Heart left ventricle (tissue), 16 donors: ENCODE measurements at regions not wholly inside any gene's neighbourhood (a gene's known extent, or its start where the extent isn't known, plus 50 kb on each side); places are given as distances from the start of the nearest gene placed in this dataset.

Experiments used
- ATAC-seq, 4 donors: fragments of 200-7000 bp; cut with Tn5 transposase; one replicate each; pipeline ENCODE4 v1.9.1; 2020 to 2022; ENCODE audit warnings: moderate library complexity in 4 of 4, mild to moderate bottlenecking in 3 of 4, moderate number of reproducible peaks in 1 of 4
- DNase-seq, 5 donors: peaks; one replicate each; pipeline ENCODE4 v3.0.0-alpha.2; 2020
- H3K27ac ChIP-seq, 12 donors: fragments of 200-600 bp; sonication (generic) in 4 of 12; one replicate each; pipeline versions ENCODE4 v1.5.0 to v1.8.0; 2016 to 2022; ENCODE audit warnings: mild to moderate bottlenecking in 2 of 12
- H3K27me3 ChIP-seq, 9 donors: fragments of 200-600 bp; sonication (generic) in 2 of 9; one replicate each; pipeline versions ENCODE4 v1.5.1 to v1.8.0; 2016 to 2022; ENCODE audit warnings: mild to moderate bottlenecking in 3 of 9
- H3K36me3 ChIP-seq, 9 donors: fragments of 200-600 bp; sonication (generic) in 2 of 9; one replicate each; pipeline versions ENCODE4 v1.5.0 to v1.8.0; 2018 to 2022; ENCODE audit warnings: mild to moderate bottlenecking in 2 of 9
- H3K4me1 ChIP-seq, 12 donors: fragments of 200-600 bp; sonication (generic) in 4 of 12; one replicate each; pipeline versions ENCODE4 v1.5.0 to v1.8.0; 2016 to 2022; ENCODE audit warnings: mild to moderate bottlenecking in 3 of 12
- H3K4me3 ChIP-seq, 12 donors: fragments of 200-600 bp; sonication (generic) in 4 of 12; one replicate each; pipeline versions ENCODE4 v1.5.0 to v1.8.0; 2017 to 2022; ENCODE audit warnings: mild to moderate bottlenecking in 9 of 12, moderate library complexity in 4 of 12
- H3K9me3 ChIP-seq, 12 donors: fragments of 200-600 bp; sonication (generic) in 4 of 12; one replicate each; pipeline versions ENCODE4 v1.5.0 to v1.8.0; 2016 to 2022; ENCODE audit warnings: mild to moderate bottlenecking in 1 of 12
- POLR2A ChIP-seq, 2 donors: fragments of 450-650 bp; IDR thresholded peaks; one replicate each; pipeline ENCODE4 v1.6.1; 2017; ENCODE audit warnings: antibody characterized with exemption in 2 of 2, mild to moderate bottlenecking in 2 of 2, moderate library complexity in 2 of 2
- WGBS, 4 donors: extraction: QIAGEN DNeasy Blood & Tissue Kit in 2 of 4; methylation state at CpG; one replicate each; pipeline versions ENCODE4 v1.1.5 to v1.1.7; 2013 to 2018; 5-methylcytosine and 5-hydroxymethylcytosine counted together
- intact Hi-C, 10 donors: fragments of 100-400 bp; cut with DNase I; formaldehyde crosslinking; loops; one replicate each; pipeline versions ENCODE4 v1.11.1 to v1.14.2; 2022
- TF ChIP-seq, protein P1 (sequence below), 12 donors: fragments of 200-600 bp; sonication (generic) in 4 of 12; IDR thresholded peaks; one replicate each; pipeline versions ENCODE4 v1.5.0 to v1.8.0; 2018 to 2022; ENCODE audit warnings: antibody characterized with exemption in 12 of 12, mild to moderate bottlenecking in 5 of 12
- donor health status: ischemic (EF 13 %, LVEDD 7.1; RV severe dilation, severe dysfunction).
- donor health status: healthy with polysubstance abuse.
- donor health status: DM: no; HTN: yes; CAD: no.
- donor health status: DM: no; HTN: no; CAD: no.
- donor health status: ischemic (EF 25% LVEDD 6.9; RV normal size, moderate dysfunction).
- donor health status: ischemic (EF 25% LVEDD 5.7; RV mildly dilated, moderate dysfunction).
- donor health status: healthy.
- donor health status: DM: yes; HTN: yes; CAD: no.
- donor health status: ischemic (EF 35%, LVEDD 5.7; RV mildly dilated, moderate dysfunction).
- donor health status: nonischemic (EF 11% LVEDD 7.7; RV severe dilation, severe dysfunction).
- donor health status: DM: yes; HTN: yes; CAD: no.
- donor health status: PGD.
- donor health status: ischemic (EF 29% LVEDD 5.4; RV normal size, mild dysfunction).
- donor health status: nonischemic (EF 23%, LVEDD 6.1; RV moderate dilation, normal function).

DNA sequence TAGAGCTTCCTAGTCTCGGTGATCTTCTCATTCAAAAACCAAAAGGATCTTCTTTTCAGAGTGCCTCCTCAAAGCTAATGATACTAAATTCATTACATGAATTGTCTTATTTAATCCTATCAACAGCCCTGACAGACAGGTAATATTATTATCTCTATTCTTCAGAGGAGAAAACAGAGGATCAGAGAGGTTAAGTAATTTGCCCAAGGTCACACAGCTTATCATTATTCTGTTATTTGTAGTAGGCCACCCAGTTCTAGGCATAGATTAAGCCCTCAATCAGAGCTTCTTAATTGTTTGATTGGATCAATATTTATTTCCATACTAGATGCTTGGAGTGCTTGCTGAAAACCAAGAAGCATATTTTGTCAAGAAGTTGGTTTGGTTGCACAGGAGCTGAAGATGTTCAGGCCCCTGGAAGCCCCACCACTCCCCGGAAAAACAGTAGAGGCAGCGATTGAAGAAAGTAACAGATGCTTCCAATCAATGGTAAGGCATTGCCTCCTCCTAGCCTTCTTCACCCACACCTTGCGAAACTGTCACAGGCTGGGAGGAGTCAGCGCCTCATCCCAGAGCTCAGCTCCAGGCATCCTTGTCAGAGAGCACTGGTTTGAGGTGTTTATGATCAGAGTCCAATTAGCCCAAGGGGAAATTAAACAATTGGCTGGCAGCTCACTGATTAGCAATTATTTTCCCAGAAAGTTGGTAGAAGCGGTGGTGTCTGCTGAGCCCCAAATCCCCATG is 487.2 kb downstream of the BCL11A start:
- intact Hi-C loops = no loop called here
- DNase-seq (no peak), ATAC-seq (no peak)
- H3K36me3 ChIP-seq = no peaks in the 10 kb centered on the region
- TF ChIP-seq POLR2A (IDR thresholded peaks at IDR 0.05) = no peak
- TF ChIP-seq, protein P1, sequence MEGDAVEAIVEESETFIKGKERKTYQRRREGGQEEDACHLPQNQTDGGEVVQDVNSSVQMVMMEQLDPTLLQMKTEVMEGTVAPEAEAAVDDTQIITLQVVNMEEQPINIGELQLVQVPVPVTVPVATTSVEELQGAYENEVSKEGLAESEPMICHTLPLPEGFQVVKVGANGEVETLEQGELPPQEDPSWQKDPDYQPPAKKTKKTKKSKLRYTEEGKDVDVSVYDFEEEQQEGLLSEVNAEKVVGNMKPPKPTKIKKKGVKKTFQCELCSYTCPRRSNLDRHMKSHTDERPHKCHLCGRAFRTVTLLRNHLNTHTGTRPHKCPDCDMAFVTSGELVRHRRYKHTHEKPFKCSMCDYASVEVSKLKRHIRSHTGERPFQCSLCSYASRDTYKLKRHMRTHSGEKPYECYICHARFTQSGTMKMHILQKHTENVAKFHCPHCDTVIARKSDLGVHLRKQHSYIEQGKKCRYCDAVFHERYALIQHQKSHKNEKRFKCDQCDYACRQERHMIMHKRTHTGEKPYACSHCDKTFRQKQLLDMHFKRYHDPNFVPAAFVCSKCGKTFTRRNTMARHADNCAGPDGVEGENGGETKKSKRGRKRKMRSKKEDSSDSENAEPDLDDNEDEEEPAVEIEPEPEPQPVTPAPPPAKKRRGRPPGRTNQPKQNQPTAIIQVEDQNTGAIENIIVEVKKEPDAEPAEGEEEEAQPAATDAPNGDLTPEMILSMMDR (IDR thresholded peaks at IDR 0.05) = no peak
- no peak overlapping the region for H3K27ac ChIP-seq
- H3K4me1 ChIP-seq = peaks cover 0 to 23% (median 2%) of the 10 kb centered on the region in 12 donors
- 79 to 87% (median 85%) methylated on average over 6 of the region's 6 CpGs for WGBS, 4 donors
- H3K4me3 ChIP-seq = no peak overlapping the region
- no peaks in the 10 kb centered on the region for H3K9me3 ChIP-seq
- H3K27me3 ChIP-seq = peaks cover 0 to 5% (median 0%) of the 10 kb centered on the region in 9 donors

DNA sequence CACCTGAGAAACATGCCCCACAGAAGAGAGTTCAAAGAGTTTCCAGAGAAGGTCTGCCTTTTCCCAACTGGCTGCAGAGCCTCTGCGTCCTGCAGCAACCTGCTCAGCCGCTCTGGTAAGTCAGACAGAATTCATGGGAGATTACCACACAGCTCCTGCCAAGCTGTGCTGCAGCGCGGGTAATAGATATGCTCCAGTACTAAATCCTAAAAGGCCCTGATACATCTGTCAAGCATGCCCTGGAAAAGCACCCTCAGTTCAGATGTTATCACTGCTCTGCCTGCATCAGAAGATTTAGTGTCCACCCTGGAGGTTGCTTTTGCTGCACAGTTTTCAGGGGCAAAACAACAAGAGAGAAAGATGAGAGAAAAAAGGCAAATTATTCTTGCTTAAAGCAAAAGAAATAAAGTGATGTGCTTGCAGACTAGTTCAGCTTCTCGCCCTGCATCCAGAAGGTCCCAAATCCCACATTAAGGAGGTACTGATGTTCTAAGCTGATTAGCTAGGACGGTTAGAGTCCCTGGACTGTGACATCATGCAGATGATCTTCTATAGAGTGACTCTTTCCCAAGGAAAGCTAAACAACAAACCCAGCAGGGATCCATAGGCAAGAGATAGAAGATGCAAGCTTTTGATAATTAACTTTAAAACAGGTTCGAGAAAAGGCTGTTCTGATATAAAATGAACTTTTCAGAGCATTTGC is 488.6 kb downstream of the BCL11A start:
- intact Hi-C loops = no loop called here

DNA sequence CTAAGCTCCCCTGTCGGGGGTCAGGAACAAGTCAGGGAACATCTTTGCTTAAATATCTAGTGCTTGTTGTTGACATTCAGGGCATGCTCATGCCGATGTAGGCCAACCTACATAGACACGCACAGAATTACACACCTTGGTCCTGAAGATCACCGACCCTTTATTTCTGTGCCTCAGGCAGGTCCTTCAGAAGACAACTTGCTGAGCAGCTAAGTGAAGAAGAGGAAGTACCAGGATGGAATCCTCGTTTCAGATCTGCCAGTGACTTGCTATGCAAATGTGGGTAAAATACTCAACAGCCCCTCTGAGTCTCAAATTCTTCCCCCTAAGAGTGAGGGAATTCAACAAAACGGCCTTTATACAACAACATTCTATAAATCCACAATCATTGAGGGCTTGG is 494.7 kb downstream of the BCL11A start:
- TF ChIP-seq, protein P1 (IDR thresholded peaks at IDR 0.05) = no peak
- TF ChIP-seq POLR2A (IDR thresholded peaks at IDR 0.05) = no peak
- no peaks in the 10 kb centered on the region for H3K36me3 ChIP-seq
- no peak for ATAC-seq

More for the DNA sequence above, 488.6 kb downstream of the BCL11A start:
- peak; percentile 78 to 91 (median 87) for ATAC-seq
- Histone ChIP-seq H3K9me3 (no peaks in the 10 kb centered on the region), H3K27ac (no peak overlapping the region), H3K4me3 (no peak overlapping the region), H3K36me3 (no peaks in the 10 kb centered on the region), H3K4me1 (peaks cover 0 to 19% (median 2%) of the 10 kb centered on the region in 12 donors), H3K27me3 (peaks cover 0 to 5% (median 0%) of the 10 kb centered on the region in 9 donors)
- DNase-seq = no peak
- TF ChIP-seq POLR2A (IDR thresholded peaks at IDR 0.05) = no peak
- TF ChIP-seq, protein P1 (IDR thresholded peaks at IDR 0.05) = no peak
- WGBS, 4 donors = 26 to 32% (median 30%) methylated on average over 7 of the region's 7 CpGs

More for the DNA sequence above, 494.7 kb downstream of the BCL11A start:
- no peak for DNase-seq
- intact Hi-C loops = loop anchor here in 1 of 10 donors (5.0 kb wide), 1 partner anchor 494 kb away; the partner anchor contains the start of gene BCL11A
- Histone ChIP-seq H3K27ac (no peak overlapping the region), H3K27me3 (no peaks in the 10 kb centered on the region), H3K9me3 (no peaks in the 10 kb centered on the region), H3K4me3 (no peak overlapping the region), H3K4me1 (peaks cover 0 to 14% (median 6%) of the 10 kb centered on the region in 12 donors)
- WGBS, 4 donors = 85 to 88% (median 88%) methylated on average over 6 of the region's 6 CpGs
